ENCODE measurements at regions not wholly inside any gene's neighbourhood (a gene's known extent, or its start where the extent isn't known, plus 50 kb on each side); places are given as distances from the start of the nearest gene placed in this dataset.
"Not testable (repeated sequence)": the region's sequence is repeated elsewhere in the genome, so short reads cannot be mapped to it uniquely, and the experiment has no call there.

- no peaks in the 10 kb centered on the region for H3K27me3 Mint-ChIP-seq
These were observed 77.8 kb upstream of the TBC1D5 start for GRCh38 chr3:17820275-17820674.

GRCh38 chr3:17817973-17818372 is 75.5 kb upstream of the TBC1D5 start:
- H3K27ac Mint-ChIP-seq; H3K36me3 Mint-ChIP-seq (ENCODE audit: low read depth); H3K4me3 Mint-ChIP-seq; H3K4me1 Mint-ChIP-seq; H3K27me3 Mint-ChIP-seq; H3K9me3 Mint-ChIP-seq; ATAC-seq (replicated peaks): not testable (repeated sequence)

More at GRCh38 chr3:17820275-17820674, 77.8 kb upstream of the TBC1D5 start:
- Mint-ChIP-seq H3K4me1 (no peaks in the 10 kb centered on the region), H3K27ac (no peak overlapping the region), H3K9me3 (no peaks in the 10 kb centered on the region), H3K36me3 (ENCODE audit: low read depth) (no peaks in the 10 kb centered on the region), H3K4me3 (no peak overlapping the region)
- no peak for ATAC-seq (replicated peaks)

- no peak for ATAC-seq (replicated peaks)
- no peaks in the 10 kb centered on the region for H3K9me3 Mint-ChIP-seq
- H3K4me1 Mint-ChIP-seq = no peaks in the 10 kb centered on the region
- H3K4me3 Mint-ChIP-seq = no peak overlapping the region
- H3K36me3 Mint-ChIP-seq (ENCODE audit: low read depth) = no peaks in the 10 kb centered on the region
- no peaks in the 10 kb centered on the region for H3K27me3 Mint-ChIP-seq
- no peak overlapping the region for H3K27ac Mint-ChIP-seq
These were observed 75.1 kb upstream of the TBC1D5 start for GRCh38 chr3:17817545-17817944.

- not testable (repeated sequence) for H3K27me3 Mint-ChIP-seq; H3K4me3 Mint-ChIP-seq; H3K9me3 Mint-ChIP-seq; ATAC-seq (replicated peaks); H3K4me1 Mint-ChIP-seq; H3K36me3 Mint-ChIP-seq (ENCODE audit: low read depth); H3K27ac Mint-ChIP-seq
These were observed 74.4 kb upstream of the TBC1D5 start for GRCh38 chr3:17816839-17817238.

- H3K27me3 Mint-ChIP-seq = peaks cover 16% of the 10 kb centered on the region
These were observed 69.9 kb upstream of the TBC1D5 start for GRCh38 chr3:17812328-17812727.

GRCh38 chr3:17811646-17812045 is 69.2 kb upstream of the TBC1D5 start:
- no peak overlapping the region for H3K27ac Mint-ChIP-seq

More at GRCh38 chr3:17812328-17812727, 69.9 kb upstream of the TBC1D5 start:
- H3K4me3 Mint-ChIP-seq; ATAC-seq (replicated peaks); H3K36me3 Mint-ChIP-seq (ENCODE audit: low read depth); H3K4me1 Mint-ChIP-seq; H3K27ac Mint-ChIP-seq; H3K9me3 Mint-ChIP-seq: not testable (repeated sequence)

GRCh38 chr3:17810759-17811158 is 68.3 kb upstream of the TBC1D5 start:
- H3K4me1 Mint-ChIP-seq = peaks cover 5% of the 10 kb centered on the region
- H3K4me3 Mint-ChIP-seq = no peak overlapping the region
- no peaks in the 10 kb centered on the region for H3K36me3 Mint-ChIP-seq (ENCODE audit: low read depth)
- no peaks in the 10 kb centered on the region for H3K9me3 Mint-ChIP-seq
- no peak overlapping the region for H3K27ac Mint-ChIP-seq
- peaks cover 16% of the 10 kb centered on the region for H3K27me3 Mint-ChIP-seq
- no peak for ATAC-seq (replicated peaks)

More at GRCh38 chr3:17811646-17812045, 69.2 kb upstream of the TBC1D5 start:
- Mint-ChIP-seq H3K9me3 (no peaks in the 10 kb centered on the region), H3K36me3 (ENCODE audit: low read depth) (no peaks in the 10 kb centered on the region), H3K27me3 (peaks cover 16% of the 10 kb centered on the region), H3K4me1 (peaks cover 1% of the 10 kb centered on the region), H3K4me3 (no peak overlapping the region)
- ATAC-seq (replicated peaks) = no peak

- Mint-ChIP-seq H3K9me3 (no peaks in the 10 kb centered on the region), H3K27me3 (peaks cover 16% of the 10 kb centered on the region), H3K36me3 (ENCODE audit: low read depth) (no peaks in the 10 kb centered on the region), H3K4me3 (no peak overlapping the region), H3K27ac (no peak overlapping the region), H3K4me1 (peaks cover 5% of the 10 kb centered on the region)
- ATAC-seq (replicated peaks) = no peak
These were observed 66.6 kb upstream of the TBC1D5 start for GRCh38 chr3:17808994-17809393.

GRCh38 chr3:17806876-17807275 is 64.4 kb upstream of the TBC1D5 start:
- no peak for ATAC-seq (replicated peaks)
- peaks cover 16% of the 10 kb centered on the region for H3K27me3 Mint-ChIP-seq
- peaks cover 5% of the 10 kb centered on the region for H3K4me1 Mint-ChIP-seq
- no peaks in the 10 kb centered on the region for H3K9me3 Mint-ChIP-seq
- no peak overlapping the region for H3K27ac Mint-ChIP-seq
- H3K36me3 Mint-ChIP-seq (ENCODE audit: low read depth) = no peaks in the 10 kb centered on the region
- no peak overlapping the region for H3K4me3 Mint-ChIP-seq

- peak; percentile 72 for ATAC-seq (replicated peaks)
- Mint-ChIP-seq H3K4me3 (no peak overlapping the region), H3K36me3 (ENCODE audit: low read depth) (no peaks in the 10 kb centered on the region), H3K9me3 (no peaks in the 10 kb centered on the region), H3K4me1 (peaks cover 5% of the 10 kb centered on the region), H3K27me3 (peaks cover 12% of the 10 kb centered on the region), H3K27ac (no peak overlapping the region)
These were observed 63.8 kb upstream of the TBC1D5 start for GRCh38 chr3:17806201-17806600.

- H3K36me3 Mint-ChIP-seq (ENCODE audit: low read depth) = no peaks in the 10 kb centered on the region
- H3K4me3 Mint-ChIP-seq = no peak overlapping the region
- ATAC-seq (replicated peaks) = no peak
- peaks cover 11% of the 10 kb centered on the region for H3K27me3 Mint-ChIP-seq
- no peaks in the 10 kb centered on the region for H3K9me3 Mint-ChIP-seq
- peaks cover 5% of the 10 kb centered on the region for H3K4me1 Mint-ChIP-seq
- H3K27ac Mint-ChIP-seq = no peak overlapping the region
These were observed 63.1 kb upstream of the TBC1D5 start for GRCh38 chr3:17805461-17805940.

GRCh38 chr3:17802950-17803349 is 60.5 kb upstream of the TBC1D5 start:
- H3K4me1 Mint-ChIP-seq = peaks cover 5% of the 10 kb centered on the region
- peaks cover 5% of the 10 kb centered on the region for H3K27me3 Mint-ChIP-seq
- H3K36me3 Mint-ChIP-seq (ENCODE audit: low read depth) = no peaks in the 10 kb centered on the region
- H3K9me3 Mint-ChIP-seq = no peaks in the 10 kb centered on the region
- no peak overlapping the region for H3K27ac Mint-ChIP-seq
- no peak for ATAC-seq (replicated peaks)
- no peak overlapping the region for H3K4me3 Mint-ChIP-seq

GRCh38 chr3:17801131-17801530 is 58.7 kb upstream of the TBC1D5 start:
- no peak overlapping the region for H3K27ac Mint-ChIP-seq
- ATAC-seq (replicated peaks) = no peak
- no peaks in the 10 kb centered on the region for H3K9me3 Mint-ChIP-seq
- peaks cover 5% of the 10 kb centered on the region for H3K27me3 Mint-ChIP-seq
- no peaks in the 10 kb centered on the region for H3K36me3 Mint-ChIP-seq (ENCODE audit: low read depth)
- H3K4me3 Mint-ChIP-seq = no peak overlapping the region
- H3K4me1 Mint-ChIP-seq = no peaks in the 10 kb centered on the region

- ATAC-seq (replicated peaks) = no peak
- H3K36me3 Mint-ChIP-seq (ENCODE audit: low read depth) = no peaks in the 10 kb centered on the region
These were observed 57.8 kb upstream of the TBC1D5 start for GRCh38 chr3:17800232-17800631.

GRCh38 chr3:17799312-17799711 is 56.9 kb upstream of the TBC1D5 start:
- Mint-ChIP-seq H3K27me3 (peaks cover 5% of the 10 kb centered on the region), H3K4me3 (no peak overlapping the region), H3K36me3 (ENCODE audit: low read depth) (no peaks in the 10 kb centered on the region), H3K9me3 (no peaks in the 10 kb centered on the region), H3K4me1 (no peaks in the 10 kb centered on the region), H3K27ac (no peak overlapping the region)
- ATAC-seq (replicated peaks) = no peak

More at GRCh38 chr3:17800232-17800631, 57.8 kb upstream of the TBC1D5 start:
- peaks cover 5% of the 10 kb centered on the region for H3K27me3 Mint-ChIP-seq
- H3K27ac Mint-ChIP-seq = no peak overlapping the region
- H3K9me3 Mint-ChIP-seq = no peaks in the 10 kb centered on the region
- H3K4me1 Mint-ChIP-seq = no peaks in the 10 kb centered on the region
- no peak overlapping the region for H3K4me3 Mint-ChIP-seq

GRCh38 chr3:17798000-17798399 is 55.6 kb upstream of the TBC1D5 start:
- no peak overlapping the region for H3K4me3 Mint-ChIP-seq
- H3K9me3 Mint-ChIP-seq = peaks cover 3% of the 10 kb centered on the region
- no peak for ATAC-seq (replicated peaks)
- H3K36me3 Mint-ChIP-seq (ENCODE audit: low read depth) = no peaks in the 10 kb centered on the region
- no peak overlapping the region for H3K27ac Mint-ChIP-seq
- peaks cover 5% of the 10 kb centered on the region for H3K27me3 Mint-ChIP-seq
- H3K4me1 Mint-ChIP-seq = no peaks in the 10 kb centered on the region

All from activated T-helper 17 cell treated with anti-CD3 and anti-CD28 coated beads, Interleukin-2, amount 50 U/mL, for 72 hours (primary cell).